ENCODE measurements at regions not wholly inside any gene's neighbourhood (a gene's known extent, or its start where the extent isn't known, plus 50 kb on each side); places are given as distances from the start of the nearest gene placed in this dataset.

DNA sequence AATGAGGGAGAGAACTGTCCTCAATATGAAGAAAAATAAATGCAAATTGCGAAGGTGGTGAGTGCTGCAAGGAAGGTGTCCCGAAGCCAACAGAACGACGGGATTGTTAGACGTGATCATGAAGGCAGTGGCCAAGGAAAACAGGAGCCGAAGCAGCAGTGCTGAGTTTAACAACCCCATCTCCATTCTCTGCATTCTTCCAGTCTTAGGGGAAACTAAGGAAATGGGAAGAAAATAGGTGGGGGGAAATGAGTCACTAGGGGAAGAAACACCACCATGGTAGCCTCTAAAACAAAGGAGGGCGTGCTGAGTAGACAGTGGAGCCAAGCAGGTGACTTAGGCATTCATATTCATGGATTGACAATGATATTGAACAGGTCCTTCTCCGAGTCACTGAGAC, 192.2 kb upstream of the AKR1E2 start (continued):
- no peak for TF ChIP-seq ZNF425 (CRISPR knock-in tag; conservative IDR thresholded peaks at IDR 0.05)
- no peak for TF ChIP-seq IRF2 (CRISPR knock-in tag; IDR thresholded peaks at IDR 0.05; ENCODE audit: borderline replicate concordance, low read depth)
- no peak for TF ChIP-seq ZNF281 (CRISPR knock-in tag; IDR thresholded peaks at IDR 0.05)
- TF ChIP-seq NR1H2 (CRISPR knock-in tag; IDR thresholded peaks at IDR 0.05) = no peak

DNA sequence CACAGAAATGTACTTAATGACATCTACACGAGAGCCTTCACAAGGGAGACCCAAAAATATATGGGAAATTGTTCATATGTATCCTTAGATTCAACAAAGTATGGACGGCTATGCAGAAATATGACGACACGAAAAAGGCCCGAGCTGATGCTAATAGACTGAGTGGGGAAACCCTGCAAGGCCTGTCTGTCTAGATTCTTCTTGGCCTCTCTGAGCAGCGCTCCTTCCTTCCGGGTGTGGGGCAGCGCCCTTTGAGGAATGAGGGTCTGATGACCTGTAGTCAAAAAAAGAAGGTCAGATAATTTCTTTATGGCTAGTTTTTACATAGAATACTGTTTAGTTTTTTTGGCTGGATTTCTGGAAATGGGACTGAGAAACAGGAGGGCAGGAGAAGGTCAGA, 192.8 kb upstream of the AKR1E2 start:
- TF ChIP-seq ZNF121 (CRISPR knock-in tag; IDR thresholded peaks at IDR 0.05) (no peak), IRF1 (CRISPR knock-in tag; IDR thresholded peaks at IDR 0.05) (no peak), NR3C1 (CRISPR knock-in tag; conservative IDR thresholded peaks at IDR 0.05; ENCODE audit: low read depth) (no peak), GABPB1 (CRISPR knock-in tag; IDR thresholded peaks at IDR 0.05) (no peak), SMAD3 (CRISPR knock-in tag; IDR thresholded peaks at IDR 0.05; ENCODE audit: borderline replicate concordance) (no peak)
- Mint-ChIP-seq H3K4me3 (no peak overlapping the region), H3K4me1 (peaks cover 13% of the 10 kb centered on the region), H3K27me3 (ENCODE audit: low read depth) (no peaks in the 10 kb centered on the region), H3K36me3 (no peaks in the 10 kb centered on the region), H3K9me3 (peaks cover 4% of the 10 kb centered on the region; the same call in 1 of the 2 replicates), H3K27ac (no peak overlapping the region)
- DNase-seq (ENCODE audit: low spot score) (no peak), ATAC-seq (no peak)
- POLR2A ChIA-PET = no interaction called here
- CTCF ChIA-PET = no interaction called here

- peaks cover 8% of the 10 kb centered on the region for H3K9me3 Mint-ChIP-seq
- H3K36me3 Mint-ChIP-seq = peaks cover 1% of the 10 kb centered on the region
- no peaks in the 10 kb centered on the region for H3K27me3 Mint-ChIP-seq (ENCODE audit: low read depth)
- ATAC-seq = peak; percentile 82
- ChIA-PET CTCF (no interaction called here), POLR2A (no interaction called here)
- H3K27ac Mint-ChIP-seq = no peak overlapping the region
- H3K4me3 Mint-ChIP-seq = no peak overlapping the region
- peaks cover 13% of the 10 kb centered on the region for H3K4me1 Mint-ChIP-seq
- no peak for DNase-seq (ENCODE audit: low spot score)
- no peak for TF ChIP-seq FOXJ3 (CRISPR knock-in tag; IDR thresholded peaks at IDR 0.05; ENCODE audit: borderline replicate concordance)
- no peak for TF ChIP-seq ZNF416 (CRISPR knock-in tag; IDR thresholded peaks at IDR 0.05)
- no peak for TF ChIP-seq ZNF512 (CRISPR knock-in tag; IDR thresholded peaks at IDR 0.05; ENCODE audit: borderline replicate concordance)
- no peak for TF ChIP-seq IRF2 (CRISPR knock-in tag; IDR thresholded peaks at IDR 0.05; ENCODE audit: borderline replicate concordance, low read depth)
- TF ChIP-seq, protein P1, sequence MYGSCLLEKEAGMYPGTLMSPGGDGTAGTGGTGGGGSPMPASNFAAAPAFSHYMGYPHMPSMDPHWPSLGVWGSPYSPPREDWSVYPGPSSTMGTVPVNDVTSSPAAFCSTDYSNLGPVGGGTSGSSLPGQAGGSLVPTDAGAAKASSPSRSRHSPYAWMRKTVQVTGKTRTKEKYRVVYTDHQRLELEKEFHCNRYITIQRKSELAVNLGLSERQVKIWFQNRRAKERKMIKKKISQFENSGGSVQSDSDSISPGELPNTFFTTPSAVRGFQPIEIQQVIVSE (CRISPR knock-in tag; IDR thresholded peaks at IDR 0.05; ENCODE audit: borderline replicate concordance) = no peak
- TF ChIP-seq ZNF219 (CRISPR knock-in tag; IDR thresholded peaks at IDR 0.05; ENCODE audit: borderline replicate concordance) = no peak
- no peak for TF ChIP-seq ATF2 (CRISPR knock-in tag; IDR thresholded peaks at IDR 0.05; ENCODE audit: borderline replicate concordance, low read depth)
- TF ChIP-seq ERG (CRISPR knock-in tag; IDR thresholded peaks at IDR 0.05) = no peak
- TF ChIP-seq ETV6 (CRISPR knock-in tag; IDR thresholded peaks at IDR 0.05) = no peak
- no peak for TF ChIP-seq MYBL2 (CRISPR knock-in tag; IDR thresholded peaks at IDR 0.05)
- no peak for TF ChIP-seq NFATC4 (CRISPR knock-in tag; IDR thresholded peaks at IDR 0.05)
Observed at GRCh38 chr10:4632757-4633156, 193.2 kb upstream of the AKR1E2 start.
